Astrocyte (in vitro differentiated cells and primary cell): ENCODE measurements at regions not wholly inside any gene's neighbourhood (a gene's known extent, or its start where the extent isn't known, plus 50 kb on each side); places are given as distances from the start of the nearest gene placed in this dataset.

Experiments
- EZH2 ChIP-seq: IDR thresholded peaks from 2 replicates; pipeline ENCODE4 v1.6.1; 2012; ENCODE audit warnings: mild to moderate bottlenecking, low read length, inconsistent platforms; ENCODE audit not compliant: insufficient read depth
- TF ChIP-seq, protein P1 (sequence below): IDR thresholded peaks from 2 replicates; pipeline ENCODE4 v1.5.1; 2011; ENCODE audit warnings: low read depth, mild to moderate bottlenecking, inconsistent platforms, low read length, moderate library complexity; ENCODE audit not compliant: insufficient read depth

DNA sequence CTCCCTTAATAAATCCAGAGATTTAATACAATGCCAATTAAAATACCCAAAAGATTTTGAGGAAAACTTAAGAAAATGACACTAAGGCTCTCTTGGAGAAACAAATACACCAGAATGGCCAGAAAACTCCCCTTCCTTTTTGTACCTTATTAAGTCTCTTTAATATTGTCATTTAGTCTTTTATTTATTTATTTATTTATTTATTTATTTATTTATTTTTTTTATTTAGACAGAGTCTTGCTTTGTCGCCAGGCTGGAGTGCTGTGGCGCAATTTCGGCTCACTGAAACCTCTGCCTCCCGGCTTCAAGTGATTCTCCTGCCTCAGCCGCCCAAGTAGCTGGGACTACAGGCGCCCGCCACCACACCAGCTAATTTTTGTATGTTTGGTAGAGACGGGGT is 210.6 kb downstream of the DACT1 start:
- TF ChIP-seq, protein P1, sequence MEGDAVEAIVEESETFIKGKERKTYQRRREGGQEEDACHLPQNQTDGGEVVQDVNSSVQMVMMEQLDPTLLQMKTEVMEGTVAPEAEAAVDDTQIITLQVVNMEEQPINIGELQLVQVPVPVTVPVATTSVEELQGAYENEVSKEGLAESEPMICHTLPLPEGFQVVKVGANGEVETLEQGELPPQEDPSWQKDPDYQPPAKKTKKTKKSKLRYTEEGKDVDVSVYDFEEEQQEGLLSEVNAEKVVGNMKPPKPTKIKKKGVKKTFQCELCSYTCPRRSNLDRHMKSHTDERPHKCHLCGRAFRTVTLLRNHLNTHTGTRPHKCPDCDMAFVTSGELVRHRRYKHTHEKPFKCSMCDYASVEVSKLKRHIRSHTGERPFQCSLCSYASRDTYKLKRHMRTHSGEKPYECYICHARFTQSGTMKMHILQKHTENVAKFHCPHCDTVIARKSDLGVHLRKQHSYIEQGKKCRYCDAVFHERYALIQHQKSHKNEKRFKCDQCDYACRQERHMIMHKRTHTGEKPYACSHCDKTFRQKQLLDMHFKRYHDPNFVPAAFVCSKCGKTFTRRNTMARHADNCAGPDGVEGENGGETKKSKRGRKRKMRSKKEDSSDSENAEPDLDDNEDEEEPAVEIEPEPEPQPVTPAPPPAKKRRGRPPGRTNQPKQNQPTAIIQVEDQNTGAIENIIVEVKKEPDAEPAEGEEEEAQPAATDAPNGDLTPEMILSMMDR = no peak
- TF ChIP-seq EZH2 = no peak
